GM18909 (cell line): ENCODE measurements at regions not wholly inside any gene's neighbourhood (a gene's known extent, or its start where the extent isn't known, plus 50 kb on each side); places are given as distances from the start of the nearest gene placed in this dataset.

Experiments used
- ATAC-seq: cut with Tn5 transposase; IDR thresholded peaks from one replicate; pipeline ENCODE4 v1.9.1; 2021; ENCODE audit warnings: mild to moderate bottlenecking; ENCODE audit not compliant: unreplicated experiment, poor library complexity

GRCh38 chr5:6995115-6995514 is 281.9 kb downstream of the TENT4A start:
- ATAC-seq: no peak

- ATAC-seq: no peak
Observed at GRCh38 chr5:7000310-7000709, 287.1 kb downstream of the TENT4A start.

- no peak for ATAC-seq
Observed at GRCh38 chr5:7010591-7010990, 297.4 kb downstream of the TENT4A start.

- ATAC-seq: no peak
Observed at GRCh38 chr5:7012057-7012456, 298.8 kb downstream of the TENT4A start.

GRCh38 chr5:7014611-7015010 is 301.4 kb downstream of the TENT4A start:
- no peak for ATAC-seq

GRCh38 chr5:7015586-7016256 is 302.5 kb downstream of the TENT4A start:
- no peak for ATAC-seq

- ATAC-seq: no peak
Observed at GRCh38 chr5:7016999-7017747, 303.9 kb downstream of the TENT4A start.

- no peak for ATAC-seq
Observed at GRCh38 chr5:7018198-7018597, 305.0 kb downstream of the TENT4A start.

GRCh38 chr5:7018601-7019000 is 305.4 kb downstream of the TENT4A start:
- no peak for ATAC-seq

GRCh38 chr5:7036192-7036835 is 323.1 kb downstream of the TENT4A start:
- no peak for ATAC-seq

- no peak for ATAC-seq
Observed at GRCh38 chr5:7039074-7039473, 325.8 kb downstream of the TENT4A start.

- no peak for ATAC-seq
Observed at GRCh38 chr5:7040111-7040510, 326.9 kb downstream of the TENT4A start.

GRCh38 chr5:7043797-7044196 is 330.6 kb downstream of the TENT4A start:
- ATAC-seq: no peak

GRCh38 chr5:7047511-7048261 is 334.5 kb downstream of the TENT4A start:
- no peak for ATAC-seq

- ATAC-seq: no peak
Observed at GRCh38 chr5:7050986-7051385, 337.8 kb downstream of the TENT4A start.

GRCh38 chr5:7053125-7053524 is 339.9 kb downstream of the TENT4A start:
- no peak for ATAC-seq

GRCh38 chr5:7053528-7054209 is 340.4 kb downstream of the TENT4A start:
- no peak for ATAC-seq

GRCh38 chr5:7066471-7067235 is 329.3 kb upstream of the ADCY2 start:
- no peak for ATAC-seq

GRCh38 chr5:7068156-7068555 is 327.8 kb upstream of the ADCY2 start:
- no peak for ATAC-seq
